A549 (cell line): ENCODE measurements at regions not wholly inside any gene's neighbourhood (a gene's known extent, or its start where the extent isn't known, plus 50 kb on each side); places are given as distances from the start of the nearest gene placed in this dataset.

Experiments used
- ATAC-seq, 2 experiments: fragments of 200-7000 bp in 1 of 2; fragments of >200 bp in 1 of 2; cut with Nextera tagmentation in 1 of 2; cut with Tn5 transposase in 1 of 2; 3 replicates each; pipeline versions ENCODE4 v1.8.0 to v1.9.1; 2018 to 2020; ENCODE audit warnings: mild to moderate bottlenecking in 1 of 2, moderate library complexity in 1 of 2
- CTCF ChIA-PET: fragments of 300-600 bp; sonication (Branson Sonifier 250); formaldehyde crosslinking; extraction: SDS; loops from one replicate; lab custom pipeline; 2021; ENCODE audit warnings: antibody characterized with exemption, inconsistent platforms; lab: Yijun Ruan, JAX
- POLR2A ChIA-PET: fragments of 350-600 bp; formaldehyde crosslinking; extraction: SDS; loops from one replicate; lab custom pipeline; 2021; ENCODE audit warnings: antibody characterized with exemption, inconsistent platforms; lab: Yijun Ruan, JAX
- DNase-seq, 2 experiments: peaks; one replicate each; pipeline versions ENCODE4 v3.0.0 to v3.0.0-alpha.2; 2011 to 2016; ENCODE audit warnings: low read depth in 1 of 2, low spot score in 1 of 2
- FAIRE-seq: peaks from 2 replicates; lab custom pipeline; 2011; peaks lifted over from hg19 to GRCh38; lab: Jason Lieb, UNC
- H3K27ac ChIP-seq, 2 experiments: fragments of >200 bp; sonication (Bioruptor Twin); formaldehyde crosslinking; 3 replicates each; pipeline ENCODE4 v1.5.1; 2016 to 2017
- H3K4me1 ChIP-seq: fragments of >200 bp; sonication (Bioruptor Twin); formaldehyde crosslinking; 3 replicates; pipeline ENCODE4 v1.6.1; 2016
- H3K4me2 ChIP-seq: fragments of >200 bp; sonication (Bioruptor Twin); formaldehyde crosslinking; 3 replicates; pipeline ENCODE4 v1.6.1; 2016
- H3K4me3 ChIP-seq: fragments of >200 bp; sonication (Bioruptor Twin); formaldehyde crosslinking; 3 replicates; pipeline ENCODE4 v1.5.1; 2016
- H3K9me3 ChIP-seq: fragments of >200 bp; sonication (Bioruptor Twin); formaldehyde crosslinking; 3 replicates; pipeline ENCODE4 v1.6.1; 2016
- BCL3 ChIP-seq: fragments of >200 bp; sonication (Bioruptor Twin); formaldehyde crosslinking; IDR thresholded peaks from 3 replicates; pipeline ENCODE4 v1.6.1; 2016
- CBX2 ChIP-seq: fragments of 200-600 bp; sonication (generic); IDR thresholded peaks from 2 replicates; pipeline ENCODE4 v1.6.1; 2016; ENCODE audit warnings: low read depth, mild to moderate bottlenecking, borderline replicate concordance
- CBX8 ChIP-seq: fragments of 200-600 bp; sonication (generic); IDR thresholded peaks from 2 replicates; pipeline ENCODE4 v1.6.1; 2016
- ESRRA ChIP-seq: fragments of 150-350 bp; IDR thresholded peaks from 2 replicates; pipeline ENCODE4 v1.6.1; 2014; ENCODE audit warnings: mild to moderate bottlenecking, low read length, borderline replicate concordance
- FOSB ChIP-seq: fragments of 250-450 bp; sonication (Bioruptor Pico); IDR thresholded peaks from 2 replicates; pipeline ENCODE4 v1.5.0; 2020; ENCODE audit warnings: mild to moderate bottlenecking, moderate library complexity
- FOSL2 ChIP-seq, 2 experiments: fragments of 450-650 bp in 1 of 2; fragments of >200 bp in 1 of 2; sonication (Bioruptor Twin) in 1 of 2; formaldehyde crosslinking; IDR thresholded peaks; 2 replicates each; pipeline versions ENCODE4 v1.5.0 to v1.6.1; 2016 to 2020; ENCODE audit warnings: mild to moderate bottlenecking in 1 of 2, moderate library complexity in 1 of 2
- HEYL ChIP-seq: fragments of 250-450 bp; sonication (Bioruptor Pico); IDR thresholded peaks from 2 replicates; pipeline ENCODE4 v1.8.0; 2021; ENCODE audit warnings: mild to moderate bottlenecking, moderate library complexity
- HOXA7 ChIP-seq: fragments of 250-450 bp; sonication (Bioruptor Pico); IDR thresholded peaks from 2 replicates; pipeline ENCODE4 v1.5.0; 2020; ENCODE audit warnings: mild to moderate bottlenecking, moderate library complexity
- HOXB13 ChIP-seq: fragments of 250-450 bp; sonication (Bioruptor Pico); IDR thresholded peaks from 2 replicates; pipeline ENCODE4 v1.5.0; 2020; ENCODE audit warnings: low read depth, mild to moderate bottlenecking, moderate library complexity
- HOXB5 ChIP-seq: fragments of 250-450 bp; sonication (Bioruptor Pico); IDR thresholded peaks from 2 replicates; pipeline ENCODE4 v1.5.0; 2020; ENCODE audit warnings: mild to moderate bottlenecking, moderate library complexity
- JUN ChIP-seq, 2 experiments: fragments of >200 bp; sonication (Bioruptor Twin); formaldehyde crosslinking; IDR thresholded peaks; 2 replicates in 1 of 2; 3 replicates in 1 of 2; pipeline ENCODE4 v1.6.1; 2016 to 2017
- JUNB ChIP-seq: fragments of >200 bp; sonication (Bioruptor Twin); formaldehyde crosslinking; IDR thresholded peaks from 2 replicates; pipeline ENCODE4 v1.6.1; 2016
- KDM1A ChIP-seq: fragments of 200-600 bp; sonication (generic); IDR thresholded peaks from 2 replicates; pipeline ENCODE4 v1.6.1; 2016; ENCODE audit warnings: low read depth, mild to moderate bottlenecking
- KDM5A ChIP-seq: fragments of 200-600 bp; sonication (generic); IDR thresholded peaks from 2 replicates; pipeline ENCODE4 v1.6.1; 2016; ENCODE audit warnings: antibody characterized with exemption, mild to moderate bottlenecking
- MAX ChIP-seq: IDR thresholded peaks from 2 replicates; pipeline ENCODE4 v1.6.1; 2012
- MAZ ChIP-seq: fragments of 150-350 bp; IDR thresholded peaks from 2 replicates; pipeline ENCODE4 v1.6.1; 2014; ENCODE audit warnings: antibody characterized with exemption, low read depth, low read length, borderline replicate concordance
- NFE2L2 ChIP-seq: fragments of 150-350 bp; conservative IDR thresholded peaks from 2 replicates; pipeline ENCODE4 v1.6.1; 2014; ENCODE audit warnings: low read length
- NPAS2 ChIP-seq: fragments of 250-450 bp; sonication (Bioruptor Pico); IDR thresholded peaks from 2 replicates; pipeline ENCODE4 v1.8.0; 2022; ENCODE audit warnings: mild to moderate bottlenecking, moderate library complexity, borderline replicate concordance
- POLR2A ChIP-seq: IDR thresholded peaks from 2 replicates; pipeline ENCODE4 v1.6.1; 2012; ENCODE audit warnings: mild to moderate bottlenecking, low read length
- POLR2AphosphoS2 ChIP-seq: conservative IDR thresholded peaks from 2 replicates; pipeline ENCODE4 v1.6.1; 2012; ENCODE audit warnings: low read length, improper control_type of control experiment, inconsistent platforms
- RARB ChIP-seq: fragments of 250-450 bp; sonication (Bioruptor Pico); IDR thresholded peaks from 2 replicates; pipeline ENCODE4 v1.8.0; 2021; ENCODE audit warnings: mild to moderate bottlenecking, moderate library complexity
- RFX5 ChIP-seq: fragments of 450-650 bp; IDR thresholded peaks from 2 replicates; pipeline ENCODE4 v1.7.1; 2014; ENCODE audit warnings: antibody characterized with exemption, mild to moderate bottlenecking, moderate library complexity
- RNF2 ChIP-seq: fragments of 200-600 bp; sonication (generic); IDR thresholded peaks from 2 replicates; pipeline ENCODE4 v1.6.1; 2016; ENCODE audit warnings: low read depth, mild to moderate bottlenecking, antibody characterized with exemption, moderate library complexity, borderline replicate concordance
- SMC3 ChIP-seq: fragments of >200 bp; sonication (Bioruptor Twin); formaldehyde crosslinking; IDR thresholded peaks from 3 replicates; pipeline ENCODE4 v1.6.1; 2018; ENCODE audit warnings: inconsistent platforms
- SREBF2 ChIP-seq: fragments of 450-650 bp; IDR thresholded peaks from 2 replicates; pipeline ENCODE4 v1.6.1; 2014; ENCODE audit warnings: mild to moderate bottlenecking, moderate library complexity
- TP53 ChIP-seq: fragments of 250-450 bp; sonication (Bioruptor Pico); IDR thresholded peaks from 2 replicates; pipeline ENCODE4 v1.5.0; 2021; ENCODE audit warnings: mild to moderate bottlenecking, moderate library complexity
- ZNF302 ChIP-seq: fragments of 250-450 bp; sonication (Bioruptor Pico); IDR thresholded peaks from 2 replicates; pipeline ENCODE4 v1.9.0; 2021; ENCODE audit warnings: inconsistent platforms, mild to moderate bottlenecking, moderate library complexity
- WGBS: methylation state at CpG from one replicate; pipeline ENCODE4 v1.1.6; 2017; ENCODE audit errors: missing lambda C conversion rate; 5-methylcytosine and 5-hydroxymethylcytosine counted together

GRCh38 chr9:103625161-103625804, 468.8 kb upstream of the SMC2 start:
- no peak overlapping the region for H3K4me2 ChIP-seq
- FAIRE-seq (no peak), ATAC-seq (no peak), DNase-seq (no peak)
- ChIA-PET POLR2A (no interaction called here), CTCF (interaction anchor here (0.5 kb wide), 1 partner anchor 235 kb away, joined by 3 read pairs; no protein-coding TSS in a partner anchor)
- H3K4me1 ChIP-seq = no peaks in the 10 kb centered on the region
- H3K4me3 ChIP-seq = no peak overlapping the region
- no peaks in the 10 kb centered on the region for H3K9me3 ChIP-seq
- TF ChIP-seq HEYL (CRISPR knock-in tag) = no peak
- no peak for TF ChIP-seq BCL3
- no peak for TF ChIP-seq JUN (IDR thresholded peaks at IDR 0.05)
- no peak for TF ChIP-seq HOXB13 (CRISPR knock-in tag)
- TF ChIP-seq CBX8 = no peak
- TF ChIP-seq SREBF2 = no peak
- TF ChIP-seq TP53 (CRISPR knock-in tag) = no peak
- no peak for TF ChIP-seq POLR2AphosphoS2
- no peak for TF ChIP-seq HOXA7 (CRISPR knock-in tag)
- no peak for TF ChIP-seq HOXB5 (CRISPR knock-in tag)
- TF ChIP-seq RNF2 = no peak
- no peak for TF ChIP-seq NPAS2 (CRISPR knock-in tag)
- no peak for TF ChIP-seq POLR2A
- no peak for TF ChIP-seq SMC3
- no peak for TF ChIP-seq ZNF302 (CRISPR knock-in tag)
- TF ChIP-seq RFX5 = no peak
- 66% methylated on average over 2 of the region's 2 CpGs for WGBS
- no peak overlapping the region for H3K27ac ChIP-seq

- no peaks in the 10 kb centered on the region for H3K9me3 ChIP-seq
- TF ChIP-seq ESRRA = no peak
- no peak for TF ChIP-seq POLR2A
- no peak for TF ChIP-seq ZNF302 (CRISPR knock-in tag)
- TF ChIP-seq RARB (CRISPR knock-in tag) = no peak
- TF ChIP-seq KDM5A = no peak
- TF ChIP-seq, all 56 proteins: peak for 0
- Histone ChIP-seq H3K4me1 (no peaks in the 10 kb centered on the region), H3K27ac (no peak overlapping the region), H3K4me2 (no peak overlapping the region), H3K4me3 (no peak overlapping the region)
- POLR2A ChIA-PET = no interaction called here
- no peak for FAIRE-seq
- no peak for ATAC-seq
- no peak for DNase-seq
- CTCF ChIA-PET = no interaction called here
- WGBS = 30% methylated on average over 1 of the region's 1 CpG
These were observed 466.4 kb upstream of the SMC2 start for GRCh38 chr9:103627731-103628130.

- WGBS = 88% methylated on average over 1 of the region's 1 CpG
- ATAC-seq = no peak
- TF ChIP-seq CBX2 (no peak), BCL3 (no peak), RARB (CRISPR knock-in tag) (no peak), MAX (no peak), KDM1A (no peak), HOXB5 (CRISPR knock-in tag) (no peak), MAZ (no peak), NFE2L2 (no peak), JUNB (no peak), FOSB (CRISPR knock-in tag) (no peak), RFX5 (no peak), FOSL2 (IDR thresholded peaks at IDR 0.05) (no peak), FOSL2 (CRISPR knock-in tag; IDR thresholded peaks at IDR 0.05) (no peak), POLR2AphosphoS2 (no peak), KDM5A (no peak)
- Histone ChIP-seq H3K4me1 (0 out of 3 replicates have a peak, but pooled peaks cover 3% of the 10 kb centered on the region), H3K9me3 (no peaks in the 10 kb centered on the region), H3K4me2 (no peak overlapping the region), H3K27ac (no peak overlapping the region), H3K4me3 (no peak overlapping the region)
- CTCF ChIA-PET = no interaction called here
- FAIRE-seq = no peak
- POLR2A ChIA-PET = no interaction called here
- DNase-seq = no peak
These were observed 445.0 kb upstream of the SMC2 start for GRCh38 chr9:103649086-103649485.
